ENCODE measurements at regions not wholly inside any gene's neighbourhood (a gene's known extent, or its start where the extent isn't known, plus 50 kb on each side); places are given as distances from the start of the nearest gene placed in this dataset.
A peak's percentile ranks its signal among the peaks of the same experiment; 100 is the strongest.

GRCh38 chr12:34395056-34396005 is 373.0 kb downstream of the ALG10 start:
- peak in 1 of 2 experiments; percentile 1 for DNase-seq
- Histone ChIP-seq H3K4me3 (no peak overlapping the region), H3K27ac (no peak overlapping the region), H3K4me1 (no peaks in the 10 kb centered on the region), H3K27me3 (no peaks in the 10 kb centered on the region), H3K36me3 (no peaks in the 10 kb centered on the region), H3K9me3 (replicated peaks) (no peaks in the 10 kb centered on the region)

DNA sequence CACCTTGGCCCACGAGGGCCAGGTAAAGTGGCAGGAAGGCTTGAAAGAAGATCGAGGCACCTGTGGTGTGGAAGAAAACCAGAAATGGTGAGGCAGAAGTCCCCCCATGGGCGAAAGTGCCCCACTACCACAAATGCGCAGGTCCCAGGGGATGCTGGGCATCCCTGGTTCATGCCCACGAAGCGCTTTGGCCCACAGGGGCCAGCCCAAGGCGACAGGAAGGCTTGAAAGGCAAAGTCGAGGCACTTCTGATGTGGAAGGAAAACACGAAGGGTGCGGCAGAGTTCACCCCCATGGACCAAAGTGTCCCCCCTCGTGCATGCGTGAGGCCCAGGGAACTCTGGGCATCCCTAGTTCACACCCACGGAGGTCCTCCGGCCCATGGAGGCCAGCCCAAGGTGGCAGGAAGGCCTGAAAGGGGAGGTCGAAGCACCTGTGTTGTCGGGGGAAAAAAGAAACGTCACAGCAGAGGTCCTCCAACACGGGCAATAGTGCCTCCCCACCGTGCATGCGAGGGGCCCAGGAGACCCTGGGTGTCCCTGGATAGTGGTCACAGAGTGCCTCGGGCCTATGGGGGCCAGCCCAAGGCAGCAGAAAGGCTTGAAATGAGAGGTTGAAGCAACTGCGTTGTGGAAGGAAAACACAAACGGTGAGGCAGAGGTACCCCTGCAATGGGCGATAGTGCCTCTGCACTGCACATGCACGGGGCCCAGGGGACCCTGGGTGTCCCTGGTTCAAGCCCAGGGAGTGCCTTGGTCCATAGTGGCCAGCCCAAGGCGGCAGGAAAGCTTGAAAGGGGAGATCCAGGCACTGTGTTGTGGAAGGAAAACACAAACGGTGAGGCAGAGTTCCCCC is 373.9 kb downstream of the ALG10 start:
- Histone ChIP-seq H3K9me3 (replicated peaks) (no peaks in the 10 kb centered on the region), H3K27ac (no peak overlapping the region), H3K4me3 (no peak overlapping the region), H3K27me3 (no peaks in the 10 kb centered on the region), H3K4me1 (no peaks in the 10 kb centered on the region), H3K36me3 (no peaks in the 10 kb centered on the region)
- DNase-seq = peak in 1 of 2 experiments; percentile 1

DNA sequence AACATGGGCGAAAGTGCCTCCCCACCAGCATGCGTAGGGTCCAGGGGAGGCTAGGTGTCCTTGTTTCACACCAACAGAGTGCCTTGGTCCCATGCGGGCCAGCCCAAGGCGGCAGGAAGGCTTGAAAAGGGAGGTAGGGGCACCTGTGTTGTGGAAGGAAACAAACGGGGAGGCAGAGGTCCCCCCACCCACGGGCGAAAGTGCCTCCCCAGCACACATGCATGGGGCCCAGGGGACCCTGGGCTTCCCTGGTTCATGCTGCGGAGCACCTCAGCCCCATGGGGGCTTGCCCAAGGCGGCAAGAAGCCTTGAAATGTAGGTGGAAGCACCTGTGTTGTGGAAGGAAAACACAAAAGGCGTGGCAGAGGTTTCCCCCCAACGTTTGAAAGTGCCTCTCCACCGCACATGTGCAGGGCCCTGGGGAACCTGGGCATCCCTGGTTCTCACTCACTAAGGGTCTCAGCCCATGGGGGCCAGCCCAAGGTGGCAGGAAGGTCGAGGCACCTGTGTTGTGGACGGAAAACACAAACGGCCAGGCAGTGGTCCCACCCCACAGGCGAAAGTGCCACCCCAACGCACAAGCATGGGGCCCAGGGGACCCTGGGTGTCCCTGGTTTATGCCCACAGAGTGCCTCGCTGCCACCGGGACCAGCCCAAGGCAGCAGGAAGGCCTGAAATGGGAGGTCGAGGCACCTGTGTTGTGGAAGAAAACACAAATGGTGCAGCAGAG is 374.7 kb downstream of the ALG10 start:
- H3K4me3 ChIP-seq = no peak overlapping the region
- no peaks in the 10 kb centered on the region for H3K9me3 ChIP-seq (replicated peaks)
- H3K27ac ChIP-seq = no peak overlapping the region
- peak in 1 of 2 experiments; percentile 1 for DNase-seq
- H3K36me3 ChIP-seq = no peaks in the 10 kb centered on the region
- H3K4me1 ChIP-seq = no peaks in the 10 kb centered on the region
- H3K27me3 ChIP-seq = no peaks in the 10 kb centered on the region

DNA sequence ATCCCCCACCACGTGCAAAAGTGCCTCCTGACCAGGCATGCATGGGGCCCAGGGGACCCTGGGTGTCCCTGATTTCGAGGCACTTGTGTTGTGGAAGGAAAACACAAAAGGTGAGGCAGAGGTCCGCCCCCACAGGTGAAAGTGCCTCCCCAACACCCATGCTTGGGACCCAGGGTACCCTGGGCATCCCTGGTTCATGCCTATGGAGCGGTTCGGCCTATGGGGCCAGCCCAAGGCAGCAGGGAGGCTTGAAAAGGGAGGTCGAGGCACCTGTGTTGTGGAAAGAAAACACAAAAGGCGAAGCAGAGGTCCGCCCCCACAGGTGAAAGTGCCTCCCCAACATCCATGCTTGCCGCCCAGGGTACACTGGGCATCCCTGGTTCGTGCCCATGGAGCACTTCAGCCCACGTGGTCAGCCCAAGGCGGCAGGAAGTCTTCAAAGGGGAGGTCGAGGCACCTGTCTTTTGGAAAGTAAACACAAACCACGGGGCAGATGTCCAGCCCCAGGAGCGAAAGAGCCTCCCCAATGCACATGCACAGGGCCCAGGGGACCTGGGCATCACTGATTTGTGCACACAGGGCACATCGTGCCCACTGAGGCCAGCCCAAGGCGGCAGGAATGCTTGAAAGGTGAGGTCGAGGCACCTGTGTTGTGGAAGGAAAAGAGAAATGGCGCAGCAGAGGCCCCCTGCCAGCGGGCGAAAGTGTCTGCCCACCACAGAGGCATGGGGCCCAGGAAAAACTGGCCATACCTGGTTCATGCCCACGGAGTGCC is 375.5 kb downstream of the ALG10 start:
- H3K4me3 ChIP-seq = no peak overlapping the region
- no peak overlapping the region for H3K27ac ChIP-seq
- no peaks in the 10 kb centered on the region for H3K9me3 ChIP-seq (replicated peaks)
- H3K27me3 ChIP-seq = no peaks in the 10 kb centered on the region
- no peaks in the 10 kb centered on the region for H3K36me3 ChIP-seq
- H3K4me1 ChIP-seq = no peaks in the 10 kb centered on the region
- peak in 1 of 2 experiments; percentile 0 for DNase-seq

DNA sequence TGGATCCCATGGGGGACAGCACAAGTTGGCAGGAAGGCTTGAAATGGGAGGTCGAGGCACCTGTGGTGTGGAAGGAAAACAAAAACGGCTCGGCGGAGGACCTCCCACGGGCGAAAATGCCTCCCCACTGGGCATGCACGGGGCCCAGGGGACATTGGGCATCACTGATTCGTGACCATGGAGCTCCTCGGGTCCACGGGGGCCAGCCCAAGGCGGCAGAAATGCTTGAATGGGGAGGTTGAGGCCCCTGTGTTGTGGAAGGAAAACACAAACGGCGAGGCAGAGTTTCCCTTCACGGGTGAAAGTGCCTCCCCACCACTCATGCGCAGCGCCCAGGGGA is 376.0 kb downstream of the ALG10 start:
- H3K27me3 ChIP-seq = no peaks in the 10 kb centered on the region
- no peaks in the 10 kb centered on the region for H3K9me3 ChIP-seq (replicated peaks)
- H3K36me3 ChIP-seq = no peaks in the 10 kb centered on the region
- no peak for DNase-seq
- no peak overlapping the region for H3K27ac ChIP-seq
- no peaks in the 10 kb centered on the region for H3K4me1 ChIP-seq
- no peak overlapping the region for H3K4me3 ChIP-seq

DNA sequence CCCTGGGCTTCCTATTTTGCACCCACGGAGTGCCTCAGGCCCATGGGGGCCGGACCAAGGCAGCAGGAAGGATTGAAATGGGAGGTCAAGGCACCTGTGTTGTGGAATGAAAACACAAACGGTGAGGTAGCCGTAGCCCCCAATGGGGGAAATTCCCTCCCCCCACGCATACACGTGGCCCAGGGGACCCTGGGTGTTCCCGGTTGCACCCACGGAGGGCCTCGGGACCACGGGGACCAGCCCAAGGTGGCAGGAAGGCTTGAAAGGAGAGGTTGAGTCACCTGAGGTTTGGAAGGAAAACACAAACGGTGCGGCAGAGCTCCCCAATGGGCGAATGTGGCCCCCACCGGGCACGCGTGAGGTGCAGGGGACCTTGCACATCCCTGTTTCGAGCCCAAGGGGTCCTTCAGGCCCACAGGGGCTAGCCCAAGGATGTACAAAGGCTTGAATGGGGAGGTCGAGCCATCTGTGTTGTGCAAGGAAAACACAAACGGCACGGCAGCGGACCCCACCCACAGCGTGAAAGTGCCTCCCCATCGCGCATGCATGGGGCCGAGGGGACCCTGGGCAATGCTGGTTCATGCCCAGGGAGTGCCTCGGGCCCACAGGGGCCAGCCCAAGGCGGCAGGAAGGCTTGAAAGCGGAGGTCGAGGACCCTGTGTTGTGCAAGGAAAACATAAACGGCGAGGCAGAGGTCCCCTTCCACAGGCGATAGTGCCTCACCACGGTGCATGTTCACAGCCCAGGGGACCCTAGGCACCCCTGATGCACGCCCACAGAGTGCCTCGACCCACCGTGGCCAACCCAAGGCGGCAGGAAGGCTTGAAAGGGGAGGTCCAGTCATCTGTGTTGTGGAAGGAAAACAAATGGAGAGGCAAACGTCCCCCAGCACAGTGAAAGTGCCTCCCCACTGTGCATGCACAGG is 376.7 kb downstream of the ALG10 start:
- H3K27me3 ChIP-seq = no peaks in the 10 kb centered on the region
- no peak overlapping the region for H3K4me3 ChIP-seq
- H3K4me1 ChIP-seq = no peaks in the 10 kb centered on the region
- no peak overlapping the region for H3K27ac ChIP-seq
- DNase-seq = peak in 1 of 2 experiments; percentile 0
- no peaks in the 10 kb centered on the region for H3K36me3 ChIP-seq
- H3K9me3 ChIP-seq (replicated peaks) = no peaks in the 10 kb centered on the region

DNA sequence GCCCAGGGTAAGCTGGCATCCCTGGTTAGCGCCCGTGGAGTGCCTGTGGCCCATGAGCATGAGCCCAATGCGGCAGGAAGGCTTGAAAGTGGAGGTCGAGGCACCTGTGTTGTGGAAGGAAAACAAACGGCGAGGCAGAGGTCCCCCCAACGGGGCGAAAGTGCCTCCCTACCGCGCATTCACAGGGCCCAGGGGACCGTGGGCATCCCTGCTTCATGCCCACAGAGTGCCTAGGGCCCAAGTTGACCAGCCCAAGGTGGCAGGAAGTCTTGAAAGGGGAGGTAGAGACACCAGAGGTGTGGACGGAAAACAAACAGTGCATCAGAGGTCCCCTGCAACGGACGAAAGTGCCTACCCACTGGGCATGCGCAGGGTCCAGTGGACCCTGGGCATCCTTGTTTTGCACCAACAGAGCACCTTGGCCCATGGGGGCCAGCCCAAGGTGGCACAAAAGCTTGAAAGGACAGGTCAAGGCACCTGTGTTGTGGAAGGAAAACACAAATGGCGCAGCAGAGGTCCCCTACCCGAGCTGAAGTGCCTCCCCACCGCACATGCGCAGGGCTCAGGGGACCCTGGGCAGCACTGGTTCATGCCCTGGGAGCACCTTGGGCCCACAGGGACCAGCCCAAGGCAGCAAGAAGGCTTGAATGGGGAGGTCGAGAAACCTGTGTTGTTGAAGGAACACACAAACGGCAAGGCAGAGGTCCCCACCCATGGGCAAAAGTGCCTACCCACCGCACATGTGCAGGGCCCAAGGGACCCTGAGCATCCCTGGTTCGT is 377.5 kb downstream of the ALG10 start:
- no peaks in the 10 kb centered on the region for H3K27me3 ChIP-seq
- H3K4me3 ChIP-seq = no peak overlapping the region
- no peaks in the 10 kb centered on the region for H3K9me3 ChIP-seq (replicated peaks)
- no peak overlapping the region for H3K27ac ChIP-seq
- DNase-seq = peak in 1 of 2 experiments; percentile 0
- H3K36me3 ChIP-seq = no peaks in the 10 kb centered on the region
- H3K4me1 ChIP-seq = no peaks in the 10 kb centered on the region

GRCh38 chr12:34400411-34400881 is 378.1 kb downstream of the ALG10 start:
- Histone ChIP-seq H3K4me3 (no peak overlapping the region), H3K36me3 (no peaks in the 10 kb centered on the region), H3K27me3 (no peaks in the 10 kb centered on the region), H3K27ac (no peak overlapping the region), H3K9me3 (replicated peaks) (no peaks in the 10 kb centered on the region), H3K4me1 (no peaks in the 10 kb centered on the region)
- peak in 1 of 2 experiments; percentile 1 for DNase-seq

- DNase-seq = peak in 1 of 2 experiments; percentile 0
- Histone ChIP-seq H3K27ac (no peak overlapping the region), H3K9me3 (replicated peaks) (no peaks in the 10 kb centered on the region), H3K27me3 (no peaks in the 10 kb centered on the region), H3K4me1 (no peaks in the 10 kb centered on the region), H3K4me3 (no peak overlapping the region), H3K36me3 (no peaks in the 10 kb centered on the region)
Observed at GRCh38 chr12:34400986-34401658, 378.8 kb downstream of the ALG10 start.

DNA sequence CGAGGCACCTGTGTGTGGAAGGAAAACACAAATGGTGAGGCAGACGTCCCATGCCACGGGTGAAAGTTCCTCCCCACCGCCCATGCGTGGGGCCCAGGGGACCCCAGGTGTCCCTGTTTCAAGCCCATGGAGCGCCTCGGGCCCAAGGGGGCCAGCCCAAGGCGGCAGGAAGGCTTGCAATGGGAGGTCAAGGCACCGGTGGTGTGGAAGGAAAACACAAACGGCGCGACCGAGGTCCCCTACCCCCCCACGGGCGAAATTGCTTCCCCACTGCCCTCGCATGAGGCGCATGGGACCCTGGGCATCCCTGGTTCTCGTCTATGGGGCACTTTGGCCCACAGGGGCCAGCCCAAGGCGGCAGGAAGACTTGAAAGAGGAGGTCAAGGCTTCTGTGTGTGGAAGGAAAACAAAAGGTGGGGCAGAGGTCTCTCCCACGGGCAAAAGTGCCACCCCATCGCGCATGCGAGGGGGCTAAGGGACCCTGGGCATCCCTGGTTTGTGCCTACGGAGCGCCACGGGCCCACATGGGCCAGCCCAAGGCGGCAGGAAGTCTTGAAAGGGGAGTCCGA is 379.4 kb downstream of the ALG10 start:
- no peak overlapping the region for H3K4me3 ChIP-seq
- no peaks in the 10 kb centered on the region for H3K36me3 ChIP-seq
- peak in 1 of 2 experiments; percentile 0 for DNase-seq
- H3K27me3 ChIP-seq = no peaks in the 10 kb centered on the region
- no peak overlapping the region for H3K27ac ChIP-seq
- no peaks in the 10 kb centered on the region for H3K4me1 ChIP-seq
- H3K9me3 ChIP-seq (replicated peaks) = no peaks in the 10 kb centered on the region

DNA sequence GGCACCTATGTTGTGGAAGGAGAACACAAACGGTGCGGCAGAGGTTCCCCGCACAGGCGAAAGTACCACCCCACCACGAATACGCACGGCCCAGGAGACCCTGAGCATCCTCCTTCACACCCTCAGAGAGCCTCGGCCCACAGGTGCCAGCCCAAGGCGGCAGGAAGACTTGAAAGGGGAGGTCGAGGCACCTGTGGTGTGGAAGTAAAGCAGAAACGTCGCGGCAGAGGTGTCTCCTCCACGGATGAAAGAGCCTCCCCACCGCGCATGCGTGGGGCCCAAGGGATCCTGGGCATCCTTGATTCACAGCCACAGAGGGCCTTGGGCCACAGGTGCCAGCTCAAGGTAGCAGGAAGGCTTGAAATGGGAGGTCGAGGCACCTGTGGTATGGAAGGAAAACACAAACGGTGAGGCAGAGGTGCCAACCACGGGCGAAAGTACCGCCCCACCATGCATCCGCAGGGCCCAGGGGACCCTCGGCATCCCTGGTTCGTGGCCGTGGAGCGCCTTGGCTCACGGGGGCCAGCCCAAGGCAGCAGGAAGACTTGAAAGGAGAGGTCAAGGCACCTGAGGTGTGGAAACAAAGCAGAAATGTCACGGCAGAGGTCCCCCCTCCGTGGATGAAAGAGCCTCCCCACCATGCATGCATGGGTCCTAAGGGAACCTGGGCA is 380.1 kb downstream of the ALG10 start:
- H3K27me3 ChIP-seq = no peaks in the 10 kb centered on the region

More for the DNA sequence above, 380.1 kb downstream of the ALG10 start:
- no peak overlapping the region for H3K4me3 ChIP-seq
- H3K36me3 ChIP-seq = no peaks in the 10 kb centered on the region
- no peaks in the 10 kb centered on the region for H3K4me1 ChIP-seq
- DNase-seq = peak in 1 of 2 experiments; percentile 0
- H3K9me3 ChIP-seq (replicated peaks) = no peaks in the 10 kb centered on the region
- H3K27ac ChIP-seq = no peak overlapping the region

All from SJCRH30 (cell line).